ENCODE measurements at regions not wholly inside any gene's neighbourhood (a gene's known extent, or its start where the extent isn't known, plus 50 kb on each side); places are given as distances from the start of the nearest gene placed in this dataset.

GRCh38 chr13:108026680-108027410 lies 188.5 kb downstream of the LIG4 start:
- ATAC-seq, result no peak
- no peak for TF ChIP-seq BACH2 (CRISPR knock-in tag; IDR thresholded peaks at IDR 0.05; ENCODE audit: borderline replicate concordance)
- TF ChIP-seq TSHZ2 (CRISPR knock-in tag; IDR thresholded peaks at IDR 0.05), result no peak
- no peak for TF ChIP-seq SNAI2 (CRISPR knock-in tag; IDR thresholded peaks at IDR 0.05)
- TF ChIP-seq TOX (CRISPR knock-in tag; IDR thresholded peaks at IDR 0.05; ENCODE audit: borderline replicate concordance), result no peak
- TF ChIP-seq CSRNP3 (CRISPR knock-in tag; IDR thresholded peaks at IDR 0.05), result no peak
- TF ChIP-seq ZFP3 (CRISPR knock-in tag; IDR thresholded peaks at IDR 0.05), result no peak
- TF ChIP-seq POU6F1 (CRISPR knock-in tag; IDR thresholded peaks at IDR 0.05; ENCODE audit: borderline replicate concordance, low read depth), result no peak
- TF ChIP-seq TCF4 (CRISPR knock-in tag; IDR thresholded peaks at IDR 0.05; ENCODE audit: borderline replicate concordance), result no peak
- no peak for TF ChIP-seq ZNF70 (CRISPR knock-in tag; IDR thresholded peaks at IDR 0.05)

- TF ChIP-seq CSDC2 (CRISPR knock-in tag; IDR thresholded peaks at IDR 0.05) (no peak), BACH2 (CRISPR knock-in tag; IDR thresholded peaks at IDR 0.05; ENCODE audit: borderline replicate concordance) (no peak), ESRRG (CRISPR knock-in tag; IDR thresholded peaks at IDR 0.05) (no peak), TCF4 (CRISPR knock-in tag; IDR thresholded peaks at IDR 0.05; ENCODE audit: borderline replicate concordance) (no peak), ARNTL (CRISPR knock-in tag; IDR thresholded peaks at IDR 0.05; ENCODE audit: borderline replicate concordance, low read depth) (no peak), SNAI2 (CRISPR knock-in tag; IDR thresholded peaks at IDR 0.05) (no peak)
- no peak for ATAC-seq
These were observed 195.3 kb downstream of the LIG4 start for GRCh38 chr13:108020027-108020426.

GRCh38 chr13:108018371-108018870 lies 196.9 kb downstream of the LIG4 start:
- no peak for ATAC-seq
- no peak for TF ChIP-seq ESRRG (CRISPR knock-in tag; IDR thresholded peaks at IDR 0.05)
- TF ChIP-seq CREB5 (CRISPR knock-in tag; IDR thresholded peaks at IDR 0.05; ENCODE audit: low read depth), result no peak
- TF ChIP-seq SNAI2 (CRISPR knock-in tag; IDR thresholded peaks at IDR 0.05), result no peak
- TF ChIP-seq GLIS3 (CRISPR knock-in tag; IDR thresholded peaks at IDR 0.05), result no peak
- TF ChIP-seq ZFP30 (CRISPR knock-in tag; IDR thresholded peaks at IDR 0.05), result no peak
- no peak for TF ChIP-seq POU6F1 (CRISPR knock-in tag; IDR thresholded peaks at IDR 0.05; ENCODE audit: borderline replicate concordance, low read depth)
- no peak for TF ChIP-seq TCF4 (CRISPR knock-in tag; IDR thresholded peaks at IDR 0.05; ENCODE audit: borderline replicate concordance)
- TF ChIP-seq ZNF8 (CRISPR knock-in tag; IDR thresholded peaks at IDR 0.05), result no peak
- TF ChIP-seq ZNF565 (CRISPR knock-in tag; conservative IDR thresholded peaks at IDR 0.05; ENCODE audit: low read depth), result no peak
- TF ChIP-seq PATZ1 (CRISPR knock-in tag; IDR thresholded peaks at IDR 0.05; ENCODE audit: borderline replicate concordance), result no peak
- no peak for TF ChIP-seq ARNTL (CRISPR knock-in tag; IDR thresholded peaks at IDR 0.05; ENCODE audit: borderline replicate concordance, low read depth)
- no peak for TF ChIP-seq CSRNP3 (CRISPR knock-in tag; IDR thresholded peaks at IDR 0.05)
- TF ChIP-seq ISL1 (CRISPR knock-in tag; IDR thresholded peaks at IDR 0.05), result no peak
- no peak for TF ChIP-seq RARB (CRISPR knock-in tag; IDR thresholded peaks at IDR 0.05)
- no peak for TF ChIP-seq TSHZ2 (CRISPR knock-in tag; IDR thresholded peaks at IDR 0.05)
